Epithelial cell of esophagus (primary cell): ENCODE measurements at regions not wholly inside any gene's neighbourhood (a gene's known extent, or its start where the extent isn't known, plus 50 kb on each side); places are given as distances from the start of the nearest gene placed in this dataset.

Experiments used
- DNase-seq: peaks from one replicate; pipeline ENCODE4 v3.0.0; 2010; ENCODE audit warnings: low read depth
- H3K4me3 ChIP-seq: 2 replicates; pipeline ENCODE4 v1.5.1; 2011; ENCODE audit warnings: mild to moderate bottlenecking, low read length, control low read depth
- TF ChIP-seq, protein P1 (sequence below): IDR thresholded peaks from 2 replicates; pipeline ENCODE4 v1.5.1; 2011; ENCODE audit warnings: low read depth, mild to moderate bottlenecking, low read length, control low read depth, inconsistent platforms; ENCODE audit not compliant: insufficient read depth; ENCODE audit errors: missing control alignments

DNA sequence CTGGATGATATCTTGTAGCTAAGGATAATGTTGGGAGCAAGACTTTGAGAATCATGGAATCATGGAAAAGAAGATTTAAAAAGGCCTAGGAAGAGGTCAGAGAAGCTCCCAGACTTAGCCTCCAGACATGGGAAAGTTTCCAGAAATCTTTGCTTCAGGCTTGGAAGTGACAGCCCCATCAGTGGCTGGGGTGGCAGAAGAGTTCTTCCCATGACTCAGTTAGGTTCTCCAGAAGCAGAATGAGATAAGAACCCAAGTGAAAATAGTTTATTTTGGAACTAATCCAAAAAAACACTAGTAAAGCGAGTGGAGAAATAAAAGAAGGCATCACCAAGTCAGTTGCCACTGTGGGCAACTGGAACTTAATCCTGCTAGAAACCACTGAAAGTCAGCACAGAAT, 506.9 kb downstream of the MID1IP1 start:
- no peak overlapping the region for H3K4me3 ChIP-seq
- no peak for DNase-seq
- TF ChIP-seq, protein P1, sequence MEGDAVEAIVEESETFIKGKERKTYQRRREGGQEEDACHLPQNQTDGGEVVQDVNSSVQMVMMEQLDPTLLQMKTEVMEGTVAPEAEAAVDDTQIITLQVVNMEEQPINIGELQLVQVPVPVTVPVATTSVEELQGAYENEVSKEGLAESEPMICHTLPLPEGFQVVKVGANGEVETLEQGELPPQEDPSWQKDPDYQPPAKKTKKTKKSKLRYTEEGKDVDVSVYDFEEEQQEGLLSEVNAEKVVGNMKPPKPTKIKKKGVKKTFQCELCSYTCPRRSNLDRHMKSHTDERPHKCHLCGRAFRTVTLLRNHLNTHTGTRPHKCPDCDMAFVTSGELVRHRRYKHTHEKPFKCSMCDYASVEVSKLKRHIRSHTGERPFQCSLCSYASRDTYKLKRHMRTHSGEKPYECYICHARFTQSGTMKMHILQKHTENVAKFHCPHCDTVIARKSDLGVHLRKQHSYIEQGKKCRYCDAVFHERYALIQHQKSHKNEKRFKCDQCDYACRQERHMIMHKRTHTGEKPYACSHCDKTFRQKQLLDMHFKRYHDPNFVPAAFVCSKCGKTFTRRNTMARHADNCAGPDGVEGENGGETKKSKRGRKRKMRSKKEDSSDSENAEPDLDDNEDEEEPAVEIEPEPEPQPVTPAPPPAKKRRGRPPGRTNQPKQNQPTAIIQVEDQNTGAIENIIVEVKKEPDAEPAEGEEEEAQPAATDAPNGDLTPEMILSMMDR: no peak

DNA sequence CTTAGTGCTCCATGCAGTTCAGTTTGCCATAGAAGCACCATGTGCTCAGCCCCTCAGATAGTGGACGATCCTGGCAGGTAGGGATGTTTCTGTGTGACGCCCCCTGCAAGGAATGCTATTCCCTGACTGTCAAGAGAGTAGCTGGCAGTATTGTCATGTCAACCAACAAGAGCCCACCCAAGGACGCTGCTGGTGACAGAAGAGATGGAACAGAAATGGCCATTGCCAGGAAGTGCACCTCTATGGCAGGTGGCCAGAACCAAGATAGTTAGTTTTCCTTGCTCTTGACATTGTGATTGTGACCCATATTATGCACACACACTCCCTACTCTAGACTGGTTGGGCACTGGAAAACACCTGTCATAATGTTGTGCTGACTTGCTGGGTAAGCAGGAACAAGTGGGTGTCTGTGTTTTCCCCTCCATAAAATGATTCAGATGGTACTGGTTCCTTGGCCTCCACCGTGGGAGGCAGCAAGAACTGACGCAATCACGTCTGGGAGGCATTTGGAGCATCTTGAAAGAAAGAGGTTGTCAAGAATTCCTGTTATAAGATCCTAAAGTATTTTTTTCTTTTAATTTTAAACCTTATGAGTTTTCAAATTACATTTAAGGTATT, 507.9 kb downstream of the MID1IP1 start:
- no peak overlapping the region for H3K4me3 ChIP-seq
- TF ChIP-seq, protein P1: no peak
- DNase-seq: peak; percentile 1

DNA sequence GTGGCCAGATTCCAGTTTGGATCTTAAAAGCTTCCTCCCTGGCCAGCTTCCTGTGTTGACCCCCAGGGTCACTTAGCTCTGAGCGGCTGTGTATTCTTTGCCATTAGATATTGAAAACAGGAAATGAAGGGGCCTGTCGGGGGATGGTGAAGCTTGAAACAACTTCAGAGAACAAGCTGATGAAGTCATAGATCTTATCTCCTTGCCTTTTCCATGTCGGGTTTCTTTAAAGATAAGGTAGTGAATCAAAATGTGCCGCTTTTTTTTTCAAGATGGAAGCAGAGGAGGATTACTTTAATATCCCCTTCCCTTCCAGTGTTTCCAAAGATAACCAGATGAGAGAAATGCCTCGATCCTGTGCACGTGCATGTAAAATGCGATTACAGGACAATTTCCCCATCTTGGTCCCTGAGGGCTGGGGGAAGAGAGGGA, 508.5 kb downstream of the MID1IP1 start:
- DNase-seq: no peak
- no peak overlapping the region for H3K4me3 ChIP-seq
- TF ChIP-seq, protein P1: no peak

DNA sequence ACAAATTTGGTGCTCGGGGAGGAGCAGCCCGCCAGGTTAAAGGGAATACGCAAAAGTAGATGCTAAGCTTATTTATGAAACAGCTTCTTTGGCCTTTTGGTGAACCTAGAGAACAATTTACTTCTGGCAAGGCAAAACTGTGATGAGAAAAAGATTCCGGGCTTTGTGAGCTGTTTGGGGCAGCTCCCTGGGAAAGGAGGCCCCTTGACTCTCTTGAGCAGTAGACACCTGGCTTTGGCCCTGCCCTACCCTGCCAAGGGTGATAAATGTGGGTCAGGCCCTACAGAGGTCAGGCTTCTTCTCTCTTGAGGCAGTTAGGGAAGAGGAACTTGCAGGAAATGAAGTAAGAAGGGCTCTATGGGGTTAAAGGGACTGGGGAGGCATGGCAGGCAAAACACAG, 509.6 kb downstream of the MID1IP1 start:
- H3K4me3 ChIP-seq: no peak overlapping the region
- TF ChIP-seq, protein P1: no peak
- DNase-seq: no peak

DNA sequence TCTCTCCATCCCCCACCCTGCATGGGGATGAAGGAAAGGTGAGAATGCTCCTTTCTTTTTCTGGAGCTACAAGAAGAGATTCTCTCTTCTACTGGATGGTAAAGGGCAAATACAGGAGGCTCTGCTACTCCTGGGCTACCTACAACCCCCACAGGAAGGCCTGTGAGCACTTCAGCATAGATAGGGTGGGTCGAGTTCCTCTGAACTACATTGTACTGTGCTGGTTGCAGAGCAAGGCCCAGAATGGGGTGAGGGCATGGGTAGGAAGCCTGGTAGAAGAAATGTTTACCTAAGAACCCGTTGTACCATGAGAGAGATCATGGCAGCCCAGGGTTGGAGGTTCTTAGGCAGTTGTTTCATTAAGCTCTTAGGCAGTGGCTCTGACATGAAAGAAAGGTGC, 510.4 kb downstream of the MID1IP1 start:
- TF ChIP-seq, protein P1: no peak
- no peak for DNase-seq
- H3K4me3 ChIP-seq: no peak overlapping the region

DNA sequence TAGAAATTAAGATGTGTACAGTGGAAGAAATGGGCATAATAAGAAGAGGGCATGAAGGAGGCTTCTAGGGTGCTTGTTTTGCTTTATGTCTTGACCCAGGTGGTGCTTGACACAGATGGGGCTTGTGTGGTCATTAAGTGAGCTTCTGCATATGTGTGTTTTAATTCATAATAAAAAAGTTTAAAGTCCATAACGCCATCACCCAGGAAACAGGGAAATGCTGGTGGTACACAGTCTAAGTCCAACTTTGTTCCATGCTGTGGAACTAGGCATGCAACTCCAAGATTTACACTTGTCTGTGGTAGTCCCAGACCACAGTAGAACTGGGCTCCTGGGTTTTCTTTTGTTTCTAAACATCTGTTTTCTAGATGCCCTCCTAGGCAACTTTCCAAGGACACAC, 511.9 kb downstream of the MID1IP1 start:
- TF ChIP-seq, protein P1: no peak
- no peak overlapping the region for H3K4me3 ChIP-seq
- no peak for DNase-seq
